GM19239 (cell line): ENCODE measurements at regions not wholly inside any gene's neighbourhood (a gene's known extent, or its start where the extent isn't known, plus 50 kb on each side); places are given as distances from the start of the nearest gene placed in this dataset.

Experiments
- DNase-seq: peaks from one replicate; pipeline ENCODE4 v3.0.0; 2011; ENCODE audit warnings: low spot score; ENCODE audit not compliant: insufficient read length
- FAIRE-seq: peaks from 2 replicates; lab custom pipeline; 2011; peaks lifted over from hg19 to GRCh38; lab: Jason Lieb, UNC

- FAIRE-seq (no peak), DNase-seq (no peak)
Observed at GRCh38 chr3:153688301-153689120, 432.7 kb upstream of the ARHGEF26 start.

DNA sequence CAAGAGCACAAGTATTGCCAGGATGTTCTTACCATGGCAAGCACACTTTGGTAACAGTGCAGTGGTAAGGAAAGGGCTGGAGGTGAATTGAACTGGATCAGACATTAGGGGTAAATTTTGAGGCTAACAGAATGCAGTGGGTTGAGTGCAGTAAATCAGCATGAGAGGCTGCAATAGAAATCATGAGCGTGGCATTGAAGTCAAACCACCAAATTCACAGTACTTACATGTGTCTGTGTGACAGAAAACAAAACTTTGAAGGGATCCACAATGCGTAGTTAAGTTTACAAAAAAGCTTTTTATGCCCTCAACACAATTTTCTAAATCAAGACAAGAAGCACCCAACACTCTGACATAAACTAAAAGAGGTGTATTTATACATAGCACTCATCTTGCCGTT lies 428.0 kb upstream of the ARHGEF26 start:
- no peak for FAIRE-seq
- DNase-seq, result no peak

GRCh38 chr3:153702106-153702505 lies 419.1 kb upstream of the ARHGEF26 start:
- FAIRE-seq, result no peak
- DNase-seq, result no peak

DNA sequence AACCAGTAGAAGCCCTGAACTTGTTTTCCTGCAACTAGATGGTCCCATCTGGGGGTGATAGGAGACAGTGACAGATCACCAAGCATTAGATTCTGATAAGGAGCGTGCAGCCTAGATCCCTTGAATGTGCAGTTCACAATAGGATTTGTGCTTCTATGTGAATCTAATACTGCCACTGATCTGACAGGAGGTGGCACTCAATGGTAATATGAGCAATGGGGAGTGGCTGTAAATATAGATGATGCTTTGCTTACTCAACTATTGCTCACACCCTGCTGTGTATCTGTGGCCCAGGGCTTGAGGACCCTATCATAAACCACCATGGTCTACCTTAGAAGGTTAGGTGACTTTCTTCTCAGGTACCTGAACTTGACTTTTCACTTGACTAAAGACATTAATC lies 417.1 kb upstream of the ARHGEF26 start:
- no peak for FAIRE-seq

DNA sequence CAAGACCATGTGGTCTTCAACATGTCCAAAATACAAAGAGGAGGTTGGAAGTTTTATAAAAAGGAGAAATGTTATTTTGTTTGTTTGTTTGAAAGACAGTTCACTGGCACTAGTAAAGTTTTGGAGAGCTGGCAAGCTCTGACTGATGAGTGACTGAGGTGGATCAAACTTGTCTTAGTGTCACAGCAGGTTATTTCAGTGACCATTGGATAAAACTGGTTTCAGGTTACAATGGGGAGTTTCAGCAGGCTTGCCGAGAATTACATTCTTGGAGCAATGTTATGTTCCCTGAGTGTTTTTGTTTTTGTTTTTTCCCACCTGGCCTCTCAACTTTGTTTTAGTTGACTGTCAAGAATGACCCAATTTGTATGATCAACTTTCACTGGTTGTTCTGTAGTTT lies 414.5 kb upstream of the ARHGEF26 start:
- no peak for DNase-seq
- no peak for FAIRE-seq

More for the DNA sequence above, 417.1 kb upstream of the ARHGEF26 start:
- DNase-seq, result no peak

- no peak for FAIRE-seq
- no peak for DNase-seq
Observed at GRCh38 chr3:153714016-153714415, 407.2 kb upstream of the ARHGEF26 start.

DNA sequence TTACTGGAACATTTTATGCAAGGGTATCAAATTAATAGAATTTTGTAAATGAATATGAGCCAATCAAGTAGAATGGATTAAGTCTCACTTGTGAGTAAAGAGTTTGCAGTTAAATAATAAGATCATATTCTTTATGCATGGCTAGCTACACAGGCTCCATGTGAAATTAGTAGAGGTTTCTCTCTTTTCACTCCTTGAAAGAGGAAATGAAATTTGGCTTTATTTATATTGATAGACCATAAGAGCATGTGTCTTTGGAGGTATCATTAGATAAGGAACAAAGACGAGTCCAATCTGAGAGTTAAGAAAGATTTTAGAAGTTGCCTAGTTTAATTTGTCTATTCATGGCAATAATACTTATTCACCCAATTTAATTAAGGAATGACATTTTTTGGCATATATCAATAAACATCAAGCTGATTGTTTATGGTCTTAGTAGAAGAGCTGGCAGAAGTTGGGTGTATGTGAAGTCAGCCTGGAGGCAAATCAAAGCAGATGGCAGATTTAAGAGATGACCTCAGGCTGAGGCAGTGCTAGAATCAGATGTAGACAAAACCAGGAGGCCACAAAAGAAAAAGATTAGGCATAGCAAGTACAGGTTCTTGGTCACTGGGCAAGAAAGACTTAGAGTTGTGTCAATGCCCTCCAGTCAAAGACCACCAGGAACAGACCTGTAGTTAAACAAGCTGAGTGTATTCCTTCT lies 406.5 kb upstream of the ARHGEF26 start:
- DNase-seq, result no peak
- FAIRE-seq, result no peak

GRCh38 chr3:153722157-153722556 lies 399.0 kb upstream of the ARHGEF26 start:
- FAIRE-seq (no peak), DNase-seq (no peak)

- DNase-seq (no peak), FAIRE-seq (no peak)
Observed at GRCh38 chr3:153731071-153731470, 390.1 kb upstream of the ARHGEF26 start.

- no peak for DNase-seq
- no peak for FAIRE-seq
Observed at GRCh38 chr3:153734777-153735551, 386.2 kb upstream of the ARHGEF26 start.

GRCh38 chr3:153740109-153740508 lies 381.1 kb upstream of the ARHGEF26 start:
- FAIRE-seq (no peak), DNase-seq (no peak)

DNA sequence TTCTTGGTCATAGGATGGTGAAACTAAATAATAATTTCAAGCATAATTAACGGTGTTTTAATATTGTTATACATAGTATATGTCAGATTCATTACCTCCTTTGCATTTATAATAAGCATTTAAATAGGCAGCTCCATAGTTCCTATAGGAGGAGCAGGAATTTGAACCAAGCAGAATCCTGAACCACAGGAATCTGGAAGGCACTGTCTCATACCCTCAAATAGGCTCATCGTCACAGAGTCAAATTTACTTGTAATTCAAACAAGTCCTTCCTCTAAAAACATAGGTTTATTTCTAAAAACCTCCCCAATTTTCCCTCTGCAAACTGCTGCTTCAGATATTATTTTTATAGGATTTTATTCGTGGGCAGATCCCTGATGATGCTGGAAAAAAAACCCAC lies 376.3 kb upstream of the ARHGEF26 start:
- FAIRE-seq (no peak), DNase-seq (no peak)

GRCh38 chr3:153746211-153746610 lies 375.0 kb upstream of the ARHGEF26 start:
- FAIRE-seq (no peak), DNase-seq (no peak)

DNA sequence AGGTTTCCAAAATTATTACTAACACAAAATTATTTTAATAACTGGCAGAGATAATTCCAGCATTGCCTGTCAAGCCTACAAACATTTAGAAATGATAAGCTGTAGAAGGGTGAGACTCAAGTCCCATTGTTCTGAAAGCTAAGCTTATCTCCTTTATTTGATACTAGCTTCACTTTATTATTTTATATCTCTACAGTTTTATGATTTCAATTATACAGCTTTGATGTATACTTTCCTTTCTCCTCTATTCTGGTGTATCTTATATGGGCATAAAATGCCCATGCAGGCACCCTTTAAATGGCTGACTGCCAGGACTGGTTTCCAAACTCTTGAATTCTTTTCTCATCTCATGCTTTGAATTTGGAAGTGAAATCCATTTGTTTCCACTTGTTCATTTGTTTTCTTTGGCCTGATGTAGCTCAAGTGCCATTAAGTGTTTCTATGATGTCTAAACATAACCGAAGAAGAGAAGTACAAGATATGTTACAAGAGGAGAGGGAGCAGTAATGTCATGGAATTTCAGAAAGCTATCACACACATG lies 372.1 kb upstream of the ARHGEF26 start:
- DNase-seq (no peak), FAIRE-seq (no peak)

- no peak for FAIRE-seq
- DNase-seq, result no peak
Observed at GRCh38 chr3:153752405-153753027, 368.7 kb upstream of the ARHGEF26 start.

- DNase-seq, result no peak
- no peak for FAIRE-seq
Observed at GRCh38 chr3:153753035-153753434, 368.2 kb upstream of the ARHGEF26 start.

DNA sequence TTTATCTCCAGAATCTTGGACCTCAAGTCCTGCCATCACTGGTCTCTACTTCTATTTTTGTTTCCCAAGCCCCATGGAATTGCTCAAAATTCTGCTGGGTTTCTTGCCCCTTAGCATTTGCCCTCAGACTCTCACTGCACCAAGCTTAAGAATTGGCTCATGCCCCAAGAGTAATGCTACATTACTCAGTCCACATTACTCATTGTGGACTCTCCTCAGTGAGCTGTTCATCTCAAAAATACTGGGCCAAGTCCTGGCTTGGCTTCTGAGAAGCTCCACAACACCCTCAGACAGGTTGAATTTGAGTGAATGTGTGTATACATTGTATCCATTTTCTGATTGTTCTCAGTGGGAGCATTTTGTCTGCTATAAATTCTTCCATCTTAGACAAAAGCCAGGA lies 364.4 kb upstream of the ARHGEF26 start:
- DNase-seq, result no peak
- no peak for FAIRE-seq

DNA sequence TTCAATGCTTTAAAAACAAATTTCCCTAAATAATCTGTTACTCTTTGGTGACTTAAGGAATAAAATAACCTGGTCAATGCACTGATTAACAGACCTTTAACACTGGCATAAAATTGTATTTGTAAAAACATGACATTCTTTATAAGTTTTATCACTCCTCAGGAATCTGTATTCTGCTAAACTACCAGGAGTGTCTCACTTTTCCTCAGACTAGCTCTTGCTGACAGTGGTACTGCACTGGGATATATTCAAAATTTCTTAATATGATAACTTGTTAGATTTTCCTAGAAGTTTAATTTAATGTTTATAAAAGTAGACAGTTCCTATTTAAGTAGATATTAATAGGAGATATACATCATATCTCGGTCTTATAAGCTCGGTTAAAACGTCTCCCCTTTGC lies 363.4 kb upstream of the ARHGEF26 start:
- DNase-seq (no peak), FAIRE-seq (no peak)

DNA sequence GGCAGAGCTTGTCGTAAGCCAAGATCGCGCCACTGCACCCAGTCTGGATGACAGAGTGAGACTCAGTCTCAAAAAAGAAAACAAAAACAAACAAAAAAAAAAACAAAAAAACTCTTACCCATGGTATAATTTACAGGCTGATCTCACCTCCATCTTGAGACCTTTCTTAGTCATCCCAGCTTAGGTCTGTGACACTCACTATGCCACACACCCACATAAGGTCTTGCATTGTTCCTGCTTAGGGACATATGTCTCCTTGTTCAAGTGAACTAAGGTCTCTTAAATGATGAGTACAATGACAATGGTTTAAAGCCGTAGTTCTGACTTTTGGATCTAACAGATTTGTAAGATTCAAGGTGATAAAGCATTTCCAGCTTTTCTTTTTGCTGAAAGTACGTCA lies 360.2 kb upstream of the ARHGEF26 start:
- DNase-seq (no peak), FAIRE-seq (no peak)
